Stimulated activated CD8-positive, alpha-beta memory T cell treated with anti-CD3 and anti-CD28 coated beads, Interleukin-7, amount 100 ng/mL, for 1 hour (primary cell): ENCODE measurements at regions not wholly inside any gene's neighbourhood (a gene's known extent, or its start where the extent isn't known, plus 50 kb on each side); places are given as distances from the start of the nearest gene placed in this dataset.
"Not testable (repeated sequence)": the region's sequence is repeated elsewhere in the genome, so short reads cannot be mapped to it uniquely, and the experiment has no call there.

Source experiments
- DNase-seq, 2 donors: peaks; one replicate each; pipeline ENCODE4 v3.0.0-alpha.2; 2020; ENCODE audit warnings: low read depth in 2 of 2

- DNase-seq: no peak
These were observed 1583.4 kb upstream of the PIK3C3 start for GRCh38 chr18:40371673-40372072.

- no peak for DNase-seq
These were observed 1587.5 kb upstream of the PIK3C3 start for GRCh38 chr18:40367576-40367975.

DNA sequence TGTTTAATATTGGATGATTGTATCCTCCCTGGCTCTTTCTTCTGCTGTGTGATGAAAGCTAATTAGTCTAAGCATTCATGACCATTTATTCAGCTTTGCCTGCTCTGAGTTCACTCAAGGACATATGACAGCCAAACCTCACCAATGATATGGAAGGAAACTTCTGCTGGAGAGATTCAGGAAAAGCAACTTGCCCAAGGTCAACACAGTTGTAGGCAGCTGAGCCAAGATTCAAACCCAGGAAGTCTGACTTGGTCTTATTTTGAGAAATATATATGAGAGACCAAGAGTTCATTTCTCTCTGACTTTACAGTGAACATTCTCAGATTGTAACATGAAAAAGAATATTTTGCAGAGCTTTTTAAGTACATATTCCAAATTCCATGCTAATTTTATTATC lies 1588.5 kb upstream of the PIK3C3 start:
- no peak for DNase-seq

DNA sequence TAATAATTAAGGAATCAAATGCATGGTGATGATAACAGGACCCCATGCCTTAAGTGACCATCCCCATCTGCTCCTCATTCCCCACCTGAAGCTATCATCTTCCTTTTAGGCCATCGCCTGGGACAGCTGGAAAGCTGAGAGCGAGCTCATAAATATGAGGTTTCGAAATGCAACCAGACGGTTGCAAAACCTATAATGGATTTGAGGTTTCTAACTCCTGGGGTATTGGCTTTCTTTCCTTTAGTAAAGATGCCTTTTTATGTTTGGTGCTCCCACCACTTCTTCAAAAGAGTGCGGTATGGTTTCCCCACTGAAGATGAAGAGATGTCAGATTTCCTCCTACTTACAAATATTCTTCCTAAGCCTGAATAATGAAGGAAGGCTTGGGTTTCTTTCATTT lies 1589.5 kb upstream of the PIK3C3 start:
- DNase-seq: no peak

- no peak for DNase-seq
These were observed 1594.5 kb upstream of the PIK3C3 start for GRCh38 chr18:40360558-40360957.

- no peak for DNase-seq
These were observed 1597.5 kb upstream of the PIK3C3 start for GRCh38 chr18:40357536-40357935.

- DNase-seq: no peak
These were observed 1598.9 kb upstream of the PIK3C3 start for GRCh38 chr18:40356168-40356567.

GRCh38 chr18:40355726-40356125 lies 1599.3 kb upstream of the PIK3C3 start:
- DNase-seq: no peak

GRCh38 chr18:40348196-40348595 lies 1606.8 kb upstream of the PIK3C3 start:
- DNase-seq: no peak

DNA sequence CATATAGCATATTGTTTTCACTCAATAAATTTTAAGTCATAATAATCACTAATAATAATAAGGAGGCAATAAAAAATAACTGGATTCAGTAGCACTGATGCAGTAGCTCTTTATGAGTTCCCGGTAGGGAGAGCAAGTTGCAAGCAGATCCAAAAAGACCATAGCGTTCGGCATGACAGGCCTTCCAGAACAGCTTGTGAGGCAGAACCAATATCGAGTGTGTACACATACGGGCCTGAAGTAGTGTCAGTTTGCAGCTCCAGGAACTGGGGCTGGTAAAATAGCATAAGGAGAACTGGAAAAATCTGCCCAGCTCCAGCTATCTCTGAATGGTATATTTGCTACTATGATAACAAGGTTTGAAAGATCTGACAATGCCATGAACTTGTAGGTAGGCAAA lies 1607.8 kb upstream of the PIK3C3 start:
- DNase-seq: no peak

GRCh38 chr18:40346146-40346545 lies 1608.9 kb upstream of the PIK3C3 start:
- DNase-seq: no peak

- DNase-seq: no peak
These were observed 1613.3 kb upstream of the PIK3C3 start for GRCh38 chr18:40341701-40342100.

GRCh38 chr18:40338284-40338683 lies 1616.8 kb upstream of the PIK3C3 start:
- no peak for DNase-seq

- no peak for DNase-seq
These were observed 1628.0 kb upstream of the PIK3C3 start for GRCh38 chr18:40326985-40327384.

GRCh38 chr18:40325988-40326387 lies 1629.0 kb upstream of the PIK3C3 start:
- DNase-seq: no peak

DNA sequence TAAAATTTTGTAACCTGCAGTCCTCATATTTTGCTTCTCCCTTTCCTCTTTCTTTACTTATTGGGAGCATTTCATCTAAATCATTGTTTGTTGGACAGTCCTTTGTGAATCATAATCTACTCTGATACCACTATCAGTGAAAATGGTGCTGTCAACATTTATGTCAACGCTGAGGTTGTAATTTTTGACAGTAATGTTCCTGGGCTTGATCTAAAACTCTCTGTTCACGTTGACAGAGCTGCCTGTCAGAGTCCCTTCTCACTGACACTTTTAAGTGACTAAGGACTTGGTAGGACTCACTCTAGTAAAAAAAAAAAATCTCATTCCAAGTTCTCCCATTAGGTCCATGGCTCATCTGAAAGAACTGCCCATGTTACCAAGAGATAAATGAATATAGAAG lies 1640.8 kb upstream of the PIK3C3 start:
- DNase-seq: no peak

- no peak for DNase-seq
These were observed 1641.9 kb upstream of the PIK3C3 start for GRCh38 chr18:40313030-40313642.

DNA sequence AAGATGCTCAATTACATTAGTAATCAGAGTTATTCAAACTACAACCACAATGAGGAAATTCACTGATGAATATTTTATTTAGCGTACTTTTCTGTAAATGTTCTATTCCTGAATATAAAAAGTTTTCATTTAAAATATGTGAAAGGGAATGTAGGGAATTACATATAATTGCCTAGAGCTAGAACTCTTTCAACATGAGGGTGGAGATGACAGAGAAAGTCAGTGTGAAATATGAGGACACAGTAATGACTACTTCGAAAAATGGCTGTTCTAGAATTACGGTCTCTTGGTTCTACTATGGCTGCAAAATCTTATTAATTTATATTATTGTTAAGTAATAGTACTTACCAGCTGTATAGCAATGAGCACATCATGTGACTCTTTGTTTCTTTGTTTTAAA lies 1647.4 kb upstream of the PIK3C3 start:
- DNase-seq: no peak

DNA sequence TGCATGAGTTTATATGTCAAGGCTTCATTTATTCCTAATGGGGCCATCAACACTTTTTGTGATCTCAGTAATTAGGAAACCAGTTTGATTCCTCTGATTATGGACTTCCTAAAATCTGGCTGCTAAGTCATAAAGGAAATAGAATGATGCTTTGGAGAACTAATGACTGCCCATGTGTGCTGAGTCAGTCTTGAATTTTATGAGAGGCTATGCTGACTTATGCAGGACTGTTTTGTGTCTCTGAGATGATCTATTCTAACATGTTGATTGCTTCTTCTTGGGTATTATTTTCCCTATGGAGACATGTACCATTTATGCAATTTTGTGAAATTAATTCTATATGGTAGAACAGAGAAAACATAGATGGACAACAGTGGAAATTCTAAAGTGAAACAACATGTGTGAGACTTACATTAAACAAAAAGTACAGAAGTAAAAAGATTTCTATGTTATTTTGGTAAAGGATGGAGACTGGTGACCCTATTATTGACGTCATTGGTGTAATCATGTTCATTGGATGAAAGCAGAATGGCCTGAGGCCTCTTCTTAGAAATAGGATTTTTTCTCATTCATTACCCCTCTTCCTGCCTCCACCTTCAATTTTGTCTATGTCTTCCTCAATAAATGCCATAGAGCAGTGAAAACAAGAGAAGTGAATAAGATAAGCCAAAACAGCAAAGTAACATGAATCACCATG lies 1658.2 kb upstream of the PIK3C3 start:
- no peak for DNase-seq

GRCh38 chr18:40292985-40293710 lies 1661.9 kb upstream of the PIK3C3 start:
- DNase-seq: no peak

DNA sequence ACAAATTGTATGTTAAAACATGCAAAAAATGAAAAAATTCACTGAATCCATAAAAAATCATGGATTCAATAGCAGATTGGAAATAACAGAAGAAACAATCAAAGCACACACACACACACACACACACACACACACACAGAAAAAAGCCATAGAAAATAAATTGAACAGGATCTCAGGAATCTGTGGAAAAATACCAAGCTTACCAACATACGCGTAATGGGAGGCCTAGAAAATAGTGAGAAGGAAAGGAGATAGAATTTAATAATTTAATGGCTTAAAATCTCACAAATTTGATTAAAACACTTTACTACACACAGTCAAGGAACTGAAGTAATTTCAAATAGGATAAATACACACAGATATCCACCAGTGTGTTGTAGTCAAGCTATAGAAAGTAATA lies 1671.5 kb upstream of the PIK3C3 start:
- no peak for DNase-seq

DNA sequence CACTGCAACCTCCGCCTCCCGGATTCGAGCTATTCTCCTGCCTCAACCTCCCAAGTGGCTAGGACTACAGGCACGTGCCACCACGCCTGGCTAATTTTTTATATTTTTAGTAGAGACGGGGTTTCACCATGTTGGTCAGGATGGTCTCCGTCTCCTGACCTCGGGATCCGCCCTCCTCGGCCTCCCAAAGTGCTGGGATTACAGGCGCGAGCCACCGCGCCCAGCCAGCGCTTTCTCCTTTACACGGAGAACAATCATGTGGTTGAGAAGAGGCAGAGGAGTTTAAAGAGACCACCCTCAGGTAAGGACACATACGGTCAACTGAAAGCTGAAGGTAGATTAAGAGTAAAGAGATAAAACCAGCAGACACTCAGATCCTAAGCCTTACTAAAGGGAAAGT lies 1673.7 kb upstream of the PIK3C3 start:
- not testable (repeated sequence) for DNase-seq

DNA sequence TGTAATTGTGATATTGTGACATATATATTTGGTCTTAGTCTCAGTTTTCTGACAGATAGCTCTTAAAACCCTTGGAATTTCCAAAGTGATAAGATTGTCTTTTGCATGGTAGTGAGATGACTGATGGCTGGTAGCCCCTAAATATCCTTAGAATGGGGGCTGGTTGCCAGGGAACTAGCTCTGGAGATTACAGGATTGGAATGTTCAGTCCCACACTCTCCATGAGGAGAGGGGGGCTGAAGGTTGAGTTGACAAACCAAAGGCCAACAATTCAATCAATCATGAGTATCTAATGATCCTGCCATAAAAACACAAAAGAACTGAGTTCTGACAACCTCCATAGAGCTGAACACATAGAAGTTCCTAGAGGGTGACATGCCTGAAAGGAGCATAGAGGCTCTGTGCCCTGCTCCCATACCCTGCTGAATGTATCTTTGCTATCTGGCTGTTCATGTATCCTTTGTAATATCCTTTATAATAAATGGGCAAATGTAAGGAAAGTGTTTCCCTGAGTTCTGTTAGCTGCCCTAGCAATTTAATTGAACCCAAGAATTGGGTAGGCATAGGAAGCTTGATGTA lies 1680.3 kb upstream of the PIK3C3 start:
- no peak for DNase-seq
